Prostate gland (tissue), 2 donors: ENCODE measurements at regions not wholly inside any gene's neighbourhood (a gene's known extent, or its start where the extent isn't known, plus 50 kb on each side); places are given as distances from the start of the nearest gene placed in this dataset.

Source experiments
- POLR2A ChIP-seq: fragments of 450-650 bp; IDR thresholded peaks from one replicate; pipeline ENCODE4 v1.6.1; 2016; ENCODE audit warnings: antibody characterized with exemption, mild to moderate bottlenecking
- POLR2AphosphoS5 ChIP-seq: sonication (generic); formaldehyde crosslinking; IDR thresholded peaks from one replicate; pipeline ENCODE4 v1.6.1; 2017; ENCODE audit warnings: antibody characterized with exemption
- TF ChIP-seq, protein P1 (sequence below), 4 experiments: fragments of 200-600 bp in 2 of 4; fragments of 450-650 bp in 2 of 4; sonication (generic) in 2 of 4; IDR thresholded peaks; 1 replicate in 3 of 4; 2 replicates in 1 of 4; pipeline ENCODE4 v1.5.1; 2016 to 2019; ENCODE audit warnings: antibody characterized with exemption in 4 of 4, mild to moderate bottlenecking in 2 of 4, moderate library complexity in 2 of 4

DNA sequence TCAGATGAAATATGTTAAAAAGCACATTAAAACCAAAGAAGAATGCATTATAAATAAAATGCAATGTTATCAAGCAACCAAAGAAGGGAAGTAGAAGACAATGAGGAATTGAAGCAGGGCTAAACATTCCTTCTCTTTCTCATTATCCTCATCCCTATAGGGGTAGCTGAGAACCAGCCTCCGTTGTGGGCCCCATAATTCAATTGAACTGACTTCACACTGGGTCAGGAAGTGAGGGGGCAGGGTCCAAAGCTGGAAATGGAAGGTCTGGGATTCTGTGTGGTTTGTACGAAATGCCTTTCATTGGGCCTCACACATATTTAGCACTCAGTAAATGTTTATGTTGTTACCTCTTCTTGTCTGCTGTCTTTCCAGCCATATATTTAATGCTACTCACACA, 220.4 kb upstream of the CD180 start:
- TF ChIP-seq, protein P1, sequence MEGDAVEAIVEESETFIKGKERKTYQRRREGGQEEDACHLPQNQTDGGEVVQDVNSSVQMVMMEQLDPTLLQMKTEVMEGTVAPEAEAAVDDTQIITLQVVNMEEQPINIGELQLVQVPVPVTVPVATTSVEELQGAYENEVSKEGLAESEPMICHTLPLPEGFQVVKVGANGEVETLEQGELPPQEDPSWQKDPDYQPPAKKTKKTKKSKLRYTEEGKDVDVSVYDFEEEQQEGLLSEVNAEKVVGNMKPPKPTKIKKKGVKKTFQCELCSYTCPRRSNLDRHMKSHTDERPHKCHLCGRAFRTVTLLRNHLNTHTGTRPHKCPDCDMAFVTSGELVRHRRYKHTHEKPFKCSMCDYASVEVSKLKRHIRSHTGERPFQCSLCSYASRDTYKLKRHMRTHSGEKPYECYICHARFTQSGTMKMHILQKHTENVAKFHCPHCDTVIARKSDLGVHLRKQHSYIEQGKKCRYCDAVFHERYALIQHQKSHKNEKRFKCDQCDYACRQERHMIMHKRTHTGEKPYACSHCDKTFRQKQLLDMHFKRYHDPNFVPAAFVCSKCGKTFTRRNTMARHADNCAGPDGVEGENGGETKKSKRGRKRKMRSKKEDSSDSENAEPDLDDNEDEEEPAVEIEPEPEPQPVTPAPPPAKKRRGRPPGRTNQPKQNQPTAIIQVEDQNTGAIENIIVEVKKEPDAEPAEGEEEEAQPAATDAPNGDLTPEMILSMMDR (IDR thresholded peaks at IDR 0.05): no peak
- TF ChIP-seq POLR2AphosphoS5 (no peak), POLR2A (no peak)
